ENCODE measurements at regions not wholly inside any gene's neighbourhood (a gene's known extent, or its start where the extent isn't known, plus 50 kb on each side); places are given as distances from the start of the nearest gene placed in this dataset.
A peak's percentile ranks its signal among the peaks of the same experiment; 100 is the strongest.

DNA sequence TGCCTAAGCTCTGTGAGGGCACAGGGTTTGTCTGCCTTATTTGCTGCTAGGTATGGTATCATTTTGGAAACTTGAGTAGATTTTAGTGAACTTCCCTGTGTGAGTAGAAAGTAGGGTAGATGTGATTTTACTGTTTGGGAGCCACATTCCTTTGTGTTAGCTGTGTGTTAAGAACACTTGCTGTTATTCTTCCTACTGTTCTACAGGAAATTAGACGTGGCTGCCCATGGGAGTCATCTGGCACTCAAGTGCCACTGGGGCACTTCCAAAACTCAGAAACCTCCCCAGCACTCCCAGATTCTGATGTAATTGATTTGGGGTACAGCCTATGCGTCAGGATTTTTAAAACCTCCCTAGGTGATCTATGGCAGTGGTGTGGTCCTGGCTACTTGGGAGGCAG lies 369.9 kb upstream of the C2CD4B start:
- in situ Hi-C loops (cut with HindIII; ENCODE audit: low sequenced_read_pairs): no loop called here
- H3K4me3 ChIP-seq (ENCODE audit: low read depth, low read length): no peak overlapping the region
- TF ChIP-seq, protein P1, sequence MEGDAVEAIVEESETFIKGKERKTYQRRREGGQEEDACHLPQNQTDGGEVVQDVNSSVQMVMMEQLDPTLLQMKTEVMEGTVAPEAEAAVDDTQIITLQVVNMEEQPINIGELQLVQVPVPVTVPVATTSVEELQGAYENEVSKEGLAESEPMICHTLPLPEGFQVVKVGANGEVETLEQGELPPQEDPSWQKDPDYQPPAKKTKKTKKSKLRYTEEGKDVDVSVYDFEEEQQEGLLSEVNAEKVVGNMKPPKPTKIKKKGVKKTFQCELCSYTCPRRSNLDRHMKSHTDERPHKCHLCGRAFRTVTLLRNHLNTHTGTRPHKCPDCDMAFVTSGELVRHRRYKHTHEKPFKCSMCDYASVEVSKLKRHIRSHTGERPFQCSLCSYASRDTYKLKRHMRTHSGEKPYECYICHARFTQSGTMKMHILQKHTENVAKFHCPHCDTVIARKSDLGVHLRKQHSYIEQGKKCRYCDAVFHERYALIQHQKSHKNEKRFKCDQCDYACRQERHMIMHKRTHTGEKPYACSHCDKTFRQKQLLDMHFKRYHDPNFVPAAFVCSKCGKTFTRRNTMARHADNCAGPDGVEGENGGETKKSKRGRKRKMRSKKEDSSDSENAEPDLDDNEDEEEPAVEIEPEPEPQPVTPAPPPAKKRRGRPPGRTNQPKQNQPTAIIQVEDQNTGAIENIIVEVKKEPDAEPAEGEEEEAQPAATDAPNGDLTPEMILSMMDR (IDR thresholded peaks at IDR 0.05; ENCODE audit: low read depth, low read length): no peak
- no peak for DNase-seq (ENCODE audit: low read depth, low spot score)

DNA sequence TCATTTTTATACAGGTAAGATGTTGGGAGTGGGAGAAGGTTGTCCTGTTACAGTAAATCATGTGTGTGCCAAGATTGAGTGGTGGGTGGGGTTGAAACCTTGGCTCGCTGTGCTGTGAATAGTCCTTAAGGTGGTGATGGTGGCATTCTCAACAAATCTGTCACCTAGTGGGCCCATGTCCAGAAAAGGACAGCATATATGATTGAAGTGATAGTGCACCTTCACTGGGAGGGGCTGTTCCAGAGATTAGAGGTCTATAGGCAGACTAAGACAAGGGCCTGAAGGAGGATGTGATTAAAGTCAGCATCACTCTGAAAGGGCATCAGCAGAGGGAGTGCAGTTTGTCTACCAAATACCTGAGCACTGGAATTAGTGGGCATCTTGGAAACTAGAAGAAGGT lies 374.2 kb upstream of the C2CD4B start:
- TF ChIP-seq, protein P1 (IDR thresholded peaks at IDR 0.05; ENCODE audit: low read depth, low read length): no peak
- in situ Hi-C loops (cut with HindIII; ENCODE audit: low sequenced_read_pairs): no loop called here
- no peak overlapping the region for H3K4me3 ChIP-seq (ENCODE audit: low read depth, low read length)
- no peak for DNase-seq (ENCODE audit: low read depth, low spot score)

DNA sequence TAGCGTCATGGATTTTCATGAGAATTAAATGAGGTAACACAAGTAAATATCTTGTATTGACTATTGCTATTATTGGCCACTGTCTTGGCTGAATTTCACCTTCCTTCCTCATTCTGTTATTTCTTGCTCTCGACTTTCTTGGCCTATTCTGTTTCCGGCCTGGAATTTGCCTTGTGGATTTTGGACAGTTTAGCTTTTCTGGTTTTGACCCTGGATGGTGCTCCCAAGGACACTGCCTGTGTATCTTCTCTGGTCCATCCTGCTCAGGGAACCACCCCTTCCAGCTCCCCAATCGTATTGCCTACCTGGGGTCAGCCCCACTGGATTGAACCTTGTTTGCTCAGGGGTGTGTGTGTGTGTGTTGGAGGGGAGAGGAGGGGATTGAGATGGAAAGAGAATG lies 376.2 kb upstream of the C2CD4B start:
- no peak for DNase-seq (ENCODE audit: low read depth, low spot score)
- TF ChIP-seq, protein P1 (IDR thresholded peaks at IDR 0.05; ENCODE audit: low read depth, low read length): no peak
- in situ Hi-C loops (cut with HindIII; ENCODE audit: low sequenced_read_pairs): no loop called here
- H3K4me3 ChIP-seq (ENCODE audit: low read depth, low read length): no peak overlapping the region

DNA sequence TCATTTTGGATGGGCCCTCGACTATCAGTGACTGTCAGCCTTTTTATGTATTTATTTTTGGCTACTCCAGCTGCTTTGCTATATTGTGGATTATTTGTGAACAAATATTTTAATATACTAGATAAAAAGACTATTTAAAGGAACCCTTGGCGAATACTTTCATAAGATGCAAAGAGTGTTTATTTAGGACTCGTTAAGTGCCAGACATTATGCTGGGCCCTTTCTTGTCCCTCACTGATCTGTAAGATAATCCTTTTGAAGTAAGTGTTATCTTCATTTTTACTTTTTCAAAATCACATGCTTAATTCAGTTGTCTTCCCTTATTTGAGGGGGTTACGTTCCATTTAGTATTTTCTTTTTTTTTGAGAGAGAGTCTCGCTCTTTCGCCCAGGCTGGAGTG lies 376.8 kb upstream of the C2CD4B start:
- in situ Hi-C loops (cut with HindIII; ENCODE audit: low sequenced_read_pairs): no loop called here
- TF ChIP-seq, protein P1 (IDR thresholded peaks at IDR 0.05; ENCODE audit: low read depth, low read length): no peak
- DNase-seq (ENCODE audit: low read depth, low spot score): no peak
- no peak overlapping the region for H3K4me3 ChIP-seq (ENCODE audit: low read depth, low read length)

DNA sequence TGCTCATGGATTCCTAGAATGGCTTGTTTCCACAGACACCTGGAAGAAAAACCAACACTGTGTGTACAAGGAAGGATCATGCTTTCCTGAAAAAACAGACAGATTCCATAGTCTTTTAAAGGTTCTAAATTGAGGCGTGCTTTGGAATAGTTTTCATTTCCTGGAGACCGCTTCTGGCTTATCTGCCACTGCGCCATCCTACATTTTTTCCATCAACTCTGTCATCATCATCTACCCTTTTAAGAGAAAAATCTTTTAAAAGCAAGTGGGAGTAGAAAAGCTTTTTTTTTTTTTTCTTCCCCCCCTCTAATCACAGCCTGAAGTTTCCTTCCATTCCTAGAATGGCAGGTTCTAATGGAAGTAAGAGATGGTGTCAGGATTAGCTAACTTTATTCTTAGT lies 379.4 kb upstream of the C2CD4B start:
- TF ChIP-seq, protein P1 (IDR thresholded peaks at IDR 0.05; ENCODE audit: low read depth, low read length): no peak
- in situ Hi-C loops (cut with HindIII; ENCODE audit: low sequenced_read_pairs): no loop called here
- no peak for DNase-seq (ENCODE audit: low read depth, low spot score)
- H3K4me3 ChIP-seq (ENCODE audit: low read depth, low read length): no peak overlapping the region

DNA sequence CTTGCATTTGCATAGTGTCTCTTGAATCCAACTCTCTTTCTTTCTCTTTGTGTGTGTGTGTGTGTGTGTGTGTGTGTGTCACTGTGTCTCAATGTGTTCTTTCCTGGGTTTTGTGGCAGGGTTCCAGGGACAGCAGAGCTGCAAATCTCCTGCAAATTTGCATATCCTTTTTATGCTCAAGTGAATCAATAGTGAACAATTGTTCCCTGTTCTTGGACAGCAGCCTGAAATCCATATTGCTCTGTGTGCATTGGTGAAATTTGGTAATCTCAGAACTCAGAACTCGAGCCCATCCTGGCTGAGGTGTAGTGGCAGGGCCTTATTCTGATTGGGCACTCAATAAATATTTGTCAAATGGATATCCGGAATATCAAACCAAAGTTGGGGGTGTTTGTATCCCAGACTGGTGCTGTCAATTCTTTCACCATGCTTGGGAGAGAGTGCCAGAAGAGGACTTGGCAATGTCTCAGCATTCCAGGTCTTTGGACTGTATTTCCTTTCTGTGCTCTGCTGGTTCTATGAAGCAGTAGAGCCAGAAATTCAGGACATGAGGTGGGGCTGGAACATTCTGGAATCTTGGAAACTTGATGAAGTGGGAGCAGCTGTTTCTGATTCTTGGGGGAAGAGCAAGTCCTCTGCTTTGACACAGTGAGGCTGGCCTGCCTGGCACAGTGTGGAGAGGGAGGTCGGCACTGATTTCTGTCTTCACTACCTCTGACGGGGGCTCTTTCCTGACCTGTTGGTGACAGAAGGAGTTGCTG lies 380.6 kb upstream of the C2CD4B start:
- peak; percentile 25 for DNase-seq (ENCODE audit: low read depth, low spot score)
- TF ChIP-seq, protein P1 (IDR thresholded peaks at IDR 0.05; ENCODE audit: low read depth, low read length): no peak
- in situ Hi-C loops (cut with HindIII; ENCODE audit: low sequenced_read_pairs): no loop called here
- H3K4me3 ChIP-seq (ENCODE audit: low read depth, low read length): no peak overlapping the region

All from astrocyte of the spinal cord (primary cell).